NCI-H2029 treated with DMSO at 0.1 percent for 48 hours (cell line): ENCODE measurements at regions not wholly inside any gene's neighbourhood (a gene's known extent, or its start where the extent isn't known, plus 50 kb on each side); places are given as distances from the start of the nearest gene placed in this dataset.

Source experiments
- DNase-seq: peaks from one replicate; lab custom pipeline; 2025; lab: John Stamatoyannopoulos, UW

- DNase-seq = no peak
Observed at GRCh38 chr16:85475233-85475632, 137.9 kb upstream of the GSE1 start.

- DNase-seq = no peak
Observed at GRCh38 chr16:85475691-85476300, 137.3 kb upstream of the GSE1 start.

GRCh38 chr16:85476389-85476788, 136.7 kb upstream of the GSE1 start:
- no peak for DNase-seq

- DNase-seq = no peak
Observed at GRCh38 chr16:85477801-85478363, 135.2 kb upstream of the GSE1 start.

GRCh38 chr16:85479972-85480726, 133.0 kb upstream of the GSE1 start:
- no peak for DNase-seq

- DNase-seq = no peak
Observed at GRCh38 chr16:85480727-85481101, 132.4 kb upstream of the GSE1 start.

- DNase-seq = no peak
Observed at GRCh38 chr16:85481206-85481605, 131.9 kb upstream of the GSE1 start.

- DNase-seq = no peak
Observed at GRCh38 chr16:85481738-85482137, 131.4 kb upstream of the GSE1 start.

GRCh38 chr16:85483424-85483823, 129.7 kb upstream of the GSE1 start:
- peak; percentile 58 for DNase-seq

GRCh38 chr16:85484347-85485300, 128.5 kb upstream of the GSE1 start:
- peak; percentile 76 for DNase-seq

GRCh38 chr16:85485379-85485778, 127.7 kb upstream of the GSE1 start:
- no peak for DNase-seq

- no peak for DNase-seq
Observed at GRCh38 chr16:85486256-85486915, 126.7 kb upstream of the GSE1 start.

- no peak for DNase-seq
Observed at GRCh38 chr16:85488414-85488813, 124.7 kb upstream of the GSE1 start.

- no peak for DNase-seq
Observed at GRCh38 chr16:85490407-85491057, 122.6 kb upstream of the GSE1 start.

GRCh38 chr16:85491058-85491771, 121.9 kb upstream of the GSE1 start:
- DNase-seq = no peak

GRCh38 chr16:85491798-85492294, 121.3 kb upstream of the GSE1 start:
- DNase-seq = no peak

- DNase-seq = no peak
Observed at GRCh38 chr16:85492295-85492864, 120.7 kb upstream of the GSE1 start.

- no peak for DNase-seq
Observed at GRCh38 chr16:85494315-85494714, 118.8 kb upstream of the GSE1 start.

GRCh38 chr16:85495259-85495658, 117.9 kb upstream of the GSE1 start:
- DNase-seq = no peak
